NCI-H1436 (cell line): ENCODE measurements at regions not wholly inside any gene's neighbourhood (a gene's known extent, or its start where the extent isn't known, plus 50 kb on each side); places are given as distances from the start of the nearest gene placed in this dataset.

Experiments
- DNase-seq: peaks from one replicate; lab custom pipeline; 2025; lab: John Stamatoyannopoulos, UW

DNA sequence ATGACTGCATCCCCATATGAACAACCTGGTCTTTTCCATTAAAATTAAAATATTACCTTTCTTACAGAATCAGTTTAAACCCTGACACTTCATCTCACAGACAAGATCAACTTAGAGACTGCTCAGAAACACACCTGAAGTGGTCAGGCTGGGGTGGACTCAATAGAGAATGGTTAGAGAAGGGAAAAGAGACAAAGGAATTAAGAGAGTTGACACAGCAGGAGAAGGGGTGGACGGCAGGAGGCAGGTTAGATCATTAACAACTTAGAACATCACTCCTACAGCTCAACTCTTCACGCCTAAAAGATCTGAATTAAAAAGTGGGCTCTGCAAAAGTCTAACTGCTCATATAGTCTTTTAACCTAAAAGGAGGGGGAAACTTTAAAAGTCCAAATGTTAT is 157.7 kb upstream of the COL1A2 start:
- no peak for DNase-seq

DNA sequence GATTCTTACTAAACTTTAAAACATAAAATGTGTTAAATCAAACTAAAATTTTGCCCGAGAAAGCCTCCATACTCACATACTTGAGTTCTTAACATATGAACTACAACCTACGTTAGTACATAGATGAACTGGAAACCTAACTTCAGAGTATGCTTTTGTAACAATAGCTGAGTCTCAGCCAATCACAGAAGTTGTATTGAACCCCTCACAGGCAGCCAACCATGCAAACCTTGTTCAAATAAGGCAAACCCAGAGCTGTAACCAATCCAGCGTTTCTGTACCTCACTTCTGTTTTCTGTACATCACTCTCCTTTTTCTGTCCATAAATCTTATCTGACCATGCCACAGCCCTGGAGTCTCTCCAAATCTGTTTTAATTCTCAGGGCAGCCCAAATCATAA is 157.3 kb upstream of the COL1A2 start:
- no peak for DNase-seq

DNA sequence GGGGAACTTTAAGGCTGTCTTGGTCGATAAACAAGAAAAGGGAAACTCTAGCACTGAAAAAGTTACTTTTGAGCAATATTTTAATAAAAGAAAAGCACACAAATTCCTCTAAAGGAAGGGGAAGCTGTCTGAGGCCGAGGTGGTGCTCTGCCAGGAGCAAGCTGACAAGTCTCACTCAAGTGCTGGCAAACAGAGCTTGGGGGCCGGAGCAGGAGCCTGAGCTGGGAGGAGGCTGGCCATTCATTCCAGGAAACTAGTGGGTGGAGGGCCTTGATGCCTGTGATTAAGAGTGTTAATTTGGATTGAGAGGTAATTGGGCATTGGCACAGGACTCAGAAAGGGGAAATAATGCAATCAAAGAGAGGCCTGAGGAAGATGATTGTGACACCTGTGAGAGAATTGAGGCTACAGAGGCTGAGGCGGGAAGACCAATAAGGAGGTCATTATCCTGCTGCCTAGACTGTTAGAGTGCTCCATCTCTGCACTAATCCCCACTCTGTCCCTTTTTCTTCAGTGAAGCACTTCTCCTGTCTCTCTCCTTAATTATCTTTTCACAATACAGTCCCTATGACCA is 154.9 kb upstream of the COL1A2 start:
- DNase-seq: no peak

GRCh38 chr7:94240902-94241301 is 153.8 kb upstream of the COL1A2 start:
- DNase-seq: no peak

GRCh38 chr7:94241402-94241925 is 153.2 kb upstream of the COL1A2 start:
- no peak for DNase-seq

DNA sequence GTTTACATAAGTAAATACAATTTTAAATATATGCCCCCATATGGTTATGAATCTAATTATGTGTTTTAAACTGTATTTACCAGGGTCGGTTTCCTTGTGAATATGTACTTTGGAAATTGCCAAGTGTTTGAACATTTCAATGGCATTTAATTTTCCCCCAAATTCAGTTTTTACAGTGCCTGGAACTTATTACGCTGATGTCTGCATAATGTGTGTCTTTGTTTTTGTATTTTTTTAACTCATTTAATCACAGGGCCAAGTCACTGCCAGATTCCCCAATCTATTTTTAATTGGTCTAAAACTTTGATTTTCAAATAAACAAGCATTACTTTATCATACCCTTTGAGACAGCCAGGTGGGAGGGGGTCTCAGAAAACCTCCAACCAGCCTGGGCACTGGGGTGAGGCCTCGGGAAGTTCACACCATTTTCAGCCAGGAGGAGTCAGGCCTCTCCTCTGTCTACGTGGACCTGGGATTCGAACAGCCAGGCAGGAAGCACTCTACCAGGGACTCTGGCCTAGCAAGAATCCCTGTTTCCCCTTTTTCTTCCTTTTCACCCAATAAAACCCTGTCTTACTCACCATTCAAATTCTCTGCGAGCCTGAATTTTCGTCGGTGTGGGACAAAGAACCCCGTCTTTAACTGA is 151.5 kb upstream of the COL1A2 start:
- no peak for DNase-seq

DNA sequence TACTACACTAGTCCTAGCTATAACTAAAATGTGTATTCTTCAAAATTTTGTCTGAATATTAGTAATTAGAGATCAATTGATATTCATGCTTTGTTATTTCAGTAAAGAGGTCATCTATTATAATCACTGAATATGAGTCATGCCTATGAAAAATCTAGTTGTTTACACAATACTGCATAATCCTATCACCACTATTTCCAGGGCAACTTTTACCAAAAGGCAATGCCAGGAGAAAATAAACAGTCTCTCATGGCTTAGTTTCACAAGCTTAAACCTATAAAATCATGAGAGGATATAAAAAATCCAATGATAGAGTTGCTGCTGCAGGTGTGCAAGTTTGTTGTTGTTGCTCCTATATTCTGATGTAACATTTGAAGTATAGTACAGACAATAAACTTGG is 149.9 kb upstream of the COL1A2 start:
- no peak for DNase-seq

- no peak for DNase-seq
These were observed 149.2 kb upstream of the COL1A2 start for GRCh38 chr7:94245500-94245899.

- DNase-seq: no peak
These were observed 146.7 kb upstream of the COL1A2 start for GRCh38 chr7:94247970-94248369.

GRCh38 chr7:94249631-94250030 is 145.1 kb upstream of the COL1A2 start:
- DNase-seq: no peak

DNA sequence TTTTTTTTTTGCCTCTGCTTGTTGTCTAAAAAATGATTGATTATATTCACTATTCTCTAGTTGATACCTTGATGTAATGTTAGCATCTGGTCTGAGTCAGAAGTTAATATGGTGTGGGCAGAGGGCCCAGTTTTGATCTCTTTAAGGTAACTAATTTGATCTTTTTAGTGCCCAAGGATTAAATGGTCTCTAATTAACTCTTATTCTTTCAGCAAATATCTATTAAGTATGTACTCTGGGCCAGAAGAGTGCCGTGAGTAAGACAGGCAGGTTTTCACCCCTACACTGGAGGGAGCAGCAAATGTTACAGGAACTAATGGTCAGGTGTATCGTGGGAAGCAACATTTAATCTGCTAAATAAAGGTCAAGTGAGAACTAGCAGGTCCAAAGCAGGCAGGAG is 144.6 kb upstream of the COL1A2 start:
- DNase-seq: no peak

DNA sequence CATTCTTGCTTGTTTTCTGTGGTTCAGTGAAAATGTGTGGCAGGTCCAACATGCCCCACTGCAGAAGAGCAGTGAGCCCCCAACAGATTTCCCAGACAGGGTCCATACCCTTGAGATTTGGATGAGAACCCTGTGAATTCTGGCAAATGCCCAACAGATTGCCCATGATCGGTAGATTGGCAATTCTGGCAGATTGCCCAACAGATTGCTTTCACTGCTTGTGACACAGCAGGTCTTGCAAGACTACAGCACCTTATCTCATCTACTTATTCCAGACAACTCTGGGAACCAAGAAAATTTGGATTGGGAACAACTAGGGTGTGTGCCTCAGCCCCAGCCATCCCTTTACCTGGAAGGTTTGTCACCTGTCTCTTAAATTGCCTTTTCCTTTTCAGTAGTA is 143.7 kb upstream of the COL1A2 start:
- no peak for DNase-seq

GRCh38 chr7:94252124-94252523 is 142.6 kb upstream of the COL1A2 start:
- DNase-seq: no peak

- no peak for DNase-seq
These were observed 141.7 kb upstream of the COL1A2 start for GRCh38 chr7:94252971-94253370.

GRCh38 chr7:94253686-94254085 is 141.0 kb upstream of the COL1A2 start:
- no peak for DNase-seq

- DNase-seq: no peak
These were observed 136.0 kb upstream of the COL1A2 start for GRCh38 chr7:94258418-94259300.

- DNase-seq: no peak
These were observed 133.6 kb upstream of the COL1A2 start for GRCh38 chr7:94261067-94261466.

GRCh38 chr7:94264756-94265155 is 129.9 kb upstream of the COL1A2 start:
- no peak for DNase-seq

- no peak for DNase-seq
These were observed 129.2 kb upstream of the COL1A2 start for GRCh38 chr7:94265456-94265855.

DNA sequence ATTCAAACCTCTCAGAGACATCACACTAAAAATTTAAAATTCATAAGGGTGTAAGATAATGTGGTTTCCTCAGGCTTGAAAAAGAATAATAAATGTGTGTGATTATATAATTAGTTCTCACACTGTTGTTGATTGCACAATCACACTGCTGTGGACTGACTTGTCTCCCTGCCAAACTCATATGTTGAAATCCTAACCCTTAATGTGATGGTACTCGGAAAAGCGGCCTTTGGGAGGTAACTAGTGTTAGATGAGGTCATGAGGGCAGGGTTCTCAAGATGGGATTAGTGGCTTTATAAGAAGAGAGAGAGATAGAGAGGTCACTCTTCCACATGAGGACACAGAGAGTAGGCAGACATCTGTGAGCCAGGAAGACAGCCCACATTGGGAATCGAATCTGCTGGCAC is 128.5 kb upstream of the COL1A2 start:
- no peak for DNase-seq

- no peak for DNase-seq
These were observed 123.9 kb upstream of the COL1A2 start for GRCh38 chr7:94270772-94271171.

GRCh38 chr7:94272821-94273583 is 121.7 kb upstream of the COL1A2 start:
- DNase-seq: no peak
